ENCODE measurements at regions not wholly inside any gene's neighbourhood (a gene's known extent, or its start where the extent isn't known, plus 50 kb on each side); places are given as distances from the start of the nearest gene placed in this dataset.
"Not testable (repeated sequence)": the region's sequence is repeated elsewhere in the genome, so short reads cannot be mapped to it uniquely, and the experiment has no call there.

DNA sequence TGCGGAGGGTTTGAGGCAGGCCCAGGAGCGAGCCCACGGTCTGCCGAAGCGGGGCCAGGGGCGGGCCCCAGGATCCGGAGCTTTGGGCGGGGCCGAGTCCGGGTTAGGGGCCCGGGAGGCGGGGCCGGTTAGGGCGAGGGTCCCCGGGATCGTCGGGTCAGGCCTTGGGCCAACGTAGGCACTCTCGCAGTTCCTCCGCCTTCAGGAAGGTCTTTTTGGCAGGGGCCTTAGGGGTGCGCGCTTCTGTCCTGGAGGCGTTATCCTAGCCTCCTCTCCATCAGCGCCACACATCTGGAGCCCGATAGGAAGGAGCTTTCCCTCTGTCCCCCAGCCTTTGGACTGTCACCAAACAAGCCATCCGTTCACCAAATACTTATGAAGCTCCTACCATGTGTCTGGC, 131.8 kb upstream of the ALDH3B2 start:
- DNase-seq (ENCODE audit: low read depth, low spot score) = not testable (repeated sequence)

DNA sequence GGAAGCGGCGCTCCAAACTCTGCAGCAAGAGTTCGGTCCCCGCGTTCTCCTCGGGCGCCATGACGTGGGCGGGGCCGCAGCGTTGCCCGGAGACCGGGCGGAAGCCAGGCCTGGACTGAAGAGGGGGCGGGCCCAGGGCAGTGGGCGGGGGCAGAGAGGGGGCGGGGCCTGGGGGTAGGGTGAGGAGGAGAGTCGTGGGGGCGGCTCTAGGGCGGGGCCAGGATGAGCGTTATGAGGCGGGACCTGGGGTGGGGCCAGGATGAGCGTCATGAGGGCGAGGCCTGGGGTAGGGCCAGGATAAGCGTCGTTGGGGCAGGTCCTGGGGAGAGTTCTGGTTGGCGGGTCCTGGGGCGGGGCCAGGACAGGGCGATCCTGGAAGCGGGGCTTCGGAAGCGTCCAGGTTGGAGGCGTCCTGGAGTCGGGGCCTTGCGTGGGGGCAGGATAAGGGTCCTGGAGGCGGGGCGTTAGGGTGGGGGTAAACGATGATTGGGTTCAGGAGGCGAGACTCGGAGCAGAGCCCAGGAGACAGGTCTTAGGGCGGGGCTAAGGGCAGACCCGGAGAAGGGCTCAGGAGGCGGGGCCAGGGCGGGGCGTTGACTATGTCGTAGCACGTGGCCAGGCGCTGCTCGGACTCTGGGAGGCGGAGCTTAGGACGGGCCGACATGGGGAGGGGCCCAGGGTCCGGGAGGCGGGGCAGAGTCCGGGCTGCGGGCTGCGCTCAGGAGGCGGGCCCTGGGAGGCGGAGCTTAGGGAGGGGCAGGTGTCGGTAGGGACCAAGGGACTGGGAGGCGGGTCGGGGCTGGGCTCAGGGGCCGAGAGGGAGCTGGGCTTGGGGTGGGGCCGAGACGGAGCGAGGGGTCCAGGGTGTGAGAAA, 131.1 kb upstream of the ALDH3B2 start:
- H3K4me3 ChIP-seq = peak overlapping the region; percentile 88

More for the DNA sequence above, 131.8 kb upstream of the ALDH3B2 start:
- H3K27ac ChIP-seq; H3K9me3 ChIP-seq (ENCODE audit: low read depth, low read length); H3K36me3 ChIP-seq (ENCODE audit: insufficient read depth, low read length); H3K9ac ChIP-seq (ENCODE audit: insufficient read length): not testable (repeated sequence)
- peak overlapping the region; percentile 75 for H3K4me3 ChIP-seq

DNA sequence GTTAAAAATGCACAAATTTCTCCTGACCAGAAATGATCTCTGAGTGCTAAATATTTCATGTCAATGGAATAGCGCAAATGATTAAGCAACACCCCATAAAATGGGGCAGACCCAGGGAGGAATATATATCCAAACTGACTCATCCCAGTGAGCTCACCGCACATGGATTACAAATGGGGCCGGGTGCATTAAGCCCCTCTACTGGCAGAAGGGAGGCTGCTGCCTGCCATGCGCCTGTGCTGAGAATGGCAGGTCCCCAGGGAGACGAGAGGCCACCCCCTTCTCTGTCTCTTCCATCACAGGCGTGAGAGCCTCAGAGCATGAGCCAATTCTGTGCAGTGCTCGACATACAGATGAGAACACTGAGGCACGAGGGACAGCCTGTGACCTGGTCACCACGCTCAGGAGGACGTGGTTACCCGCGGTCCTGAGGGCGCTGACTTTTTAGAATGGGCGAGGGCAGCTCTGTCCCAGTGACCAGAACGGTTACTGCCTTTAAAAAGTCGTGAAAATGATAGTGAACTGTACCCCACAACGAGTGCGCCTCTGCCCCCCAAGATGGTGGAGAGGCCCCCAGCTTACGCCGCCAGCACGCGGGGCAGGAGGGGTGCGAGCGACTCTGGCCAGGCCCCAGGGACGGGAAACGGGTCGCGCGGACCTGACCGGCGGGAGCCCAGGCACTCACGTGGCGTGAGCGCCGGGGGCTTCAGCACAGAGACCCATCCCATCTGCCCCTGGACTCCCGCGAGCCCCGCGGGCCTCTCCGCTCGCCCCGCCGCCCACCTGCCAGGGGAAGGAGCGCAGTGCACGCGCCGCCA, 130.2 kb upstream of the ALDH3B2 start:
- 0 out of 2 replicates have a peak overlapping the region, but pooled peaks have one; percentile 31 for H3K27ac ChIP-seq
- not testable (repeated sequence) for H3K9me3 ChIP-seq (ENCODE audit: low read depth, low read length); DNase-seq (ENCODE audit: low read depth, low spot score); H3K36me3 ChIP-seq (ENCODE audit: insufficient read depth, low read length)
- peak overlapping the region; percentile 84 for H3K9ac ChIP-seq (ENCODE audit: insufficient read length)
- H3K4me3 ChIP-seq = peak overlapping the region; percentile 88

More for the DNA sequence above, 131.1 kb upstream of the ALDH3B2 start:
- not testable (repeated sequence) for H3K9me3 ChIP-seq (ENCODE audit: low read depth, low read length); H3K36me3 ChIP-seq (ENCODE audit: insufficient read depth, low read length)
- peak overlapping the region; percentile 84 for H3K9ac ChIP-seq (ENCODE audit: insufficient read length)
- peak; percentile 89 for DNase-seq (ENCODE audit: low read depth, low spot score)
- H3K27ac ChIP-seq = peak overlapping the region; percentile 36; the same call in 1 of the 2 replicates
- TF ChIP-seq POLR2AphosphoS5 (IDR thresholded peaks at IDR 0.05; ENCODE audit: borderline replicate concordance, low read depth, low read length) = 0 out of 2 replicates have a peak, but pooled peaks have one; percentile 72

DNA sequence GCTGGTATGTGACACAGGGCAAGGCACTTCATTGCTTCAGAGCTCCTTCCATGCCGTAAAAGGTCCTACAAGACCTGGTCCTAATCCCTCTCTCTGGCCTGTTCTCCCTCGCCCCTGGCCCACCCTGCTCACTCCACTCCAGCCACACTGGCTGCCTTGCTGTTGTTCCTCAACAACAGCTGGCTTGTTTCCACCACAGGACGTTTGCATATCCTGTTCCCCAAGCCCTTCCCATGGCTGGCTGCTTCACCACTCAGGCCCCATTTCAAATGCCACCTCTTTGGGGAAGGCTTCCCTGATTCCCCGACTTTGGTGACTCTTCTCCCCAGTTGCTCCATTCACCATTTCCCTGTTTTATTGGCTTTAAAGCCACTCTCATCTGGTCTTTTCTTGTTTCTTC, 129.1 kb upstream of the ALDH3B2 start:
- not testable (repeated sequence) for DNase-seq (ENCODE audit: low read depth, low spot score); H3K36me3 ChIP-seq (ENCODE audit: insufficient read depth, low read length); H3K27ac ChIP-seq; H3K4me3 ChIP-seq; H3K9ac ChIP-seq (ENCODE audit: insufficient read length); H3K9me3 ChIP-seq (ENCODE audit: low read depth, low read length)

DNA sequence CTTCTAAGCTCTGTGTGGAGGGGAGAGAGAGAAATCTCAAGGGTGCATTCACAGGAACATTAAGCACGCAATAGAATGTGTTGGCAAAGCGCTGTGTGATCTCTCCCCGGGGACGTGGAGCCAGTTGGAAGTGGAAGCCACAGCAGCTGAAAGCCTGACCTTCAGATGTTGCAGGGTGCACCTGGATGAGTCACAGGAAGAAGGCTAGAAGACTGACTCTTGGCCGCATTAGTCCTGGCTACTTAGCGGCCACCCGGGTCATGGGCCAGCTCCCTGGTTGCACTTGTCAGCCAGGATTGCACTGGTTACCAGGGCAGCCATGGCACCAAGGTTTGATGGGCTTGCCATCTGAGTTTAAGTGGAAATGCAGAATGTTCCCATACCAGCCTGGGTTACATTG, 128.6 kb upstream of the ALDH3B2 start:
- not testable (repeated sequence) for DNase-seq (ENCODE audit: low read depth, low spot score); H3K36me3 ChIP-seq (ENCODE audit: insufficient read depth, low read length); H3K4me3 ChIP-seq; H3K9ac ChIP-seq (ENCODE audit: insufficient read length); H3K27ac ChIP-seq; H3K9me3 ChIP-seq (ENCODE audit: low read depth, low read length)

DNA sequence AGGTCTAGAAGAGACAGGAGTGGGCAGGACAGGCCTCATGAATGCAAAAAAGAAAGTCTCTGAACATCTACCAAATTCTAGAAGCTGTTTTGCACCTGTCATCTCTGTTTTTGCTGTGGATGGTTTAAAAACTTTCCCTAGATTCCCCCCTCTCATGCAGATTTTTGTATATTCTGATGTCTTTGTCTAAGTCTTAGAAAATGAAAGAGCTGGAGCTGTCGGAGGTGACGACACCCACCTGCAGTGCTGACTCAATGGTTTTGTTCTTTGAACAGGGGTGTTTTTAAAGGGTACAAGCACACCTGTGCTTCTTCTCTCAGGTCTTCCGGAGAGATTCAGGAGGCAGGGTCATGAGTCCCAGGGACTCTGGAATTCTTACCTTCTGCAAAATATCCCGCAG, 128.2 kb upstream of the ALDH3B2 start:
- H3K9ac ChIP-seq (ENCODE audit: insufficient read length); H3K4me3 ChIP-seq; H3K9me3 ChIP-seq (ENCODE audit: low read depth, low read length); H3K27ac ChIP-seq; DNase-seq (ENCODE audit: low read depth, low spot score); H3K36me3 ChIP-seq (ENCODE audit: insufficient read depth, low read length): not testable (repeated sequence)

DNA sequence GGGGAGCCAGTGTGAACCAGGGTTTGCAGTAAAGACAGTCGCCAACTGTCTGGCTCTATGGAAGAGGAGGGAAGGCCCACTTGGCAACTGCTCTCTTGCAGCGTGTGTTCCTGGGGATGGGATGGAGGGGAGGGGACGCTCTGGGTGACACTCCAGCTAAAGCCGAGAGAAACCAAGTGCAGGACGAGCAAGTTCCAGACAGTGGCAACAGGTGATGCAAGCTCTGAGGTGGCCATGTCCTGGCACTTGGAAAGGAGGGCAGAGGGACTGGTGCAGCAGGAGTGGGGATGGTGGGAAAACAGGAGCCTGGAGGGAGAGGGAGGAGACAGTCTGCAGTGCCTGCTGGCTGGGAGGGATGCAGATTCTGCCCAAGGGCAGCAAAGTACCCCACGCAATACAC, 127.0 kb upstream of the ALDH3B2 start:
- not testable (repeated sequence) for H3K4me3 ChIP-seq; DNase-seq (ENCODE audit: low read depth, low spot score); H3K9me3 ChIP-seq (ENCODE audit: low read depth, low read length); H3K9ac ChIP-seq (ENCODE audit: insufficient read length); H3K27ac ChIP-seq; H3K36me3 ChIP-seq (ENCODE audit: insufficient read depth, low read length)

DNA sequence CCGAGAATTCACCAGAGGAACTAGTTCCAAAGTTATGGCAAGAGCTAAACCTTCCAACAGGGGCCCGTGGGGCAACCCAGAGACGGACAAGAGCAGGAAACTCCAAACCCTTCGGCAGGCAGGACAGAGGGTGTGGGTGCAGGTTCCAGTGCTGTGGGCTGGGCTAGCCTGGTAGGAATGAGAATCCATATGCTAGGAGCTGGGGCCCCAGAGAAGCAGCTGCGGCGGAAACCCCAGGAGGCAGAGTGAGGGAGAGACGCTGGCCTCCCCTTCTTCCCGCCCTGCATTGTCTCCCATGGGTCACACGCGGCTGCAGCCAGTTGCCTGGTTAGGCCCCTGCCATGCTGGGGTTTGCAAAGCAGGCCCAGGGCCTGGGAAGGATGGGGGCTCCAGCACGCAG, 126.2 kb upstream of the ALDH3B2 start:
- H3K9ac ChIP-seq (ENCODE audit: insufficient read length); H3K4me3 ChIP-seq; H3K27ac ChIP-seq; H3K9me3 ChIP-seq (ENCODE audit: low read depth, low read length); H3K36me3 ChIP-seq (ENCODE audit: insufficient read depth, low read length); DNase-seq (ENCODE audit: low read depth, low spot score): not testable (repeated sequence)

DNA sequence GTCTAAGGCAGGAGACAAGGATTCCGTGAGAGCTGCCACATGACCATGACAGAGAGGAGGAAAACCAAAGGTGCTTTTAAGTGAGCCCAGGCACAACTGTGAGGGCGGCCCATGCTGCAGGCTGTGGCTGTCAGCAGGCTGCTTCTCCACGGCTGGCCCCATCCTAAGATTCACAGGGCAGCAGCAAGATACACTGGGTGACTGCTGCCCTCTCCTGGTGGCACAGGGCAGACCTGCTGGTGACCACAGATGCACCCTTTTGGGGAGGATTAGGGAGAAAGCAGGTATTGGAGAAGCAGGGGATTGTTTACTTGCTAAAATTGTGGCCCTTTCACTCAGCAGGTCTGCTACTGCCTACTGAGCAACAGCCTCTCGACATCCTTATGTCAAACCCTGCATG, 125.4 kb upstream of the ALDH3B2 start:
- H3K27ac ChIP-seq; H3K9me3 ChIP-seq (ENCODE audit: low read depth, low read length); H3K36me3 ChIP-seq (ENCODE audit: insufficient read depth, low read length); DNase-seq (ENCODE audit: low read depth, low spot score); H3K4me3 ChIP-seq; H3K9ac ChIP-seq (ENCODE audit: insufficient read length): not testable (repeated sequence)

DNA sequence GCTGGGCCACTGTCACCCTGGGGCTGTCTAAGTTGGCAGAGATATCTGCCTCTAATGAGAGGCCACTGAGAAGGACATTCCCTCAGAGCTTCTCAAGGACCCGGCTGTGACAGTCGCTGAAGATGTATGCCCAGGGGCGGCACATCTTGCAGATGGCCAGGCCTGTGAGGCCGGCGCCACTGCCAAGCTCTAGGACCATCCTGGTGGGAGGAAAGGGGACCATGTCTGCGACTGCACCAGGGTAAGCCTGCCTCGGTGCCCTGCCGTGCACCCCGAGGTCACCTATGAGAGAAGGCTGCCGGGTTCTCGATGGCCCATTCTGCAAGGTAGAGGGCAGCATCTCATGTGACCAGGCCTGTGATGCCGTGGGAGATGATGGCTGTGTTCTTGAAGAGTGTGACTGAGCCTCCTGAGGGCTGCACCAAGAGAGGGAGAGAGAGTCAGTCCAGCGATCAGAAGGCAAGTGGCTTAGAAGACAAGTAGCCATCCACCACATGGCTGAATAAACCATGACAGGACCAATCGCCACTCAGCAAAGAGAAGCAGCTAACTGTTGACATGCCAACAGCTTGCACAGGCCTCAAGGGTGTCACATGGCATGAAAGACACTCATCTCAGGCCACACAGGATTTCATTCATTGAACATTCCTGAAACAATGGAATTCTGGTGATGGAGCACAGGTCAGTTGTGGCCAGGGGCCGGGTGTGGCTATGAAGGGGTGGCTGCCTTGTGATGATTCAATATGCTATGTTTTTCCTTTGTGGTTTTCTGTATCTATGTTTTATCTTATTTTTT, 123.5 kb upstream of the ALDH3B2 start:
- not testable (repeated sequence) for DNase-seq (ENCODE audit: low read depth, low spot score)

More for the DNA sequence above, 123.5 kb upstream of the ALDH3B2 start:
- not testable (repeated sequence) for H3K9ac ChIP-seq (ENCODE audit: insufficient read length); H3K9me3 ChIP-seq (ENCODE audit: low read depth, low read length); H3K36me3 ChIP-seq (ENCODE audit: insufficient read depth, low read length); H3K27ac ChIP-seq; H3K4me3 ChIP-seq
